NCI-H2196 (cell line): ENCODE measurements at regions not wholly inside any gene's neighbourhood (a gene's known extent, or its start where the extent isn't known, plus 50 kb on each side); places are given as distances from the start of the nearest gene placed in this dataset.
"Not testable (repeated sequence)": the region's sequence is repeated elsewhere in the genome, so short reads cannot be mapped to it uniquely, and the experiment has no call there.

Experiments used
- DNase-seq: peaks from one replicate; lab custom pipeline; 2025; ENCODE audit not compliant: unreplicated experiment; lab: John Stamatoyannopoulos, UW

DNA sequence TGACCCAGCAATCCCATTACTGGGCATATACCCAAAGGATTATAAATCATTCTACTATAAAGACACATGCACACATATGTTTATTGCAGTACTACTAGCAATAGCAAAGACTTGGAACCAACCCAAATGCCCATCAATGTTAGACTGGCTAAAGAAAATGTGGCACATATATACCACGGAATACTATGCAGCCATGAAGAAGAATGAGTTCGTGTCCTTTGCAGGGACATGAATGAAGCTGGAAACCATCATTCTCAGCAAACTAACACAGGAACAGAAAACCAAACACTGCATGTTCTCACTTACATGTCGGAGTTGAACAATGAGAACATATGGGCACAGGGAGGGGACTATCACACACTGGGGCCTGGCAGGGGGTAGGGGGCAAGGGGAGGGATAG is 183.0 kb downstream of the HACE1 start:
- not testable (repeated sequence) for DNase-seq

DNA sequence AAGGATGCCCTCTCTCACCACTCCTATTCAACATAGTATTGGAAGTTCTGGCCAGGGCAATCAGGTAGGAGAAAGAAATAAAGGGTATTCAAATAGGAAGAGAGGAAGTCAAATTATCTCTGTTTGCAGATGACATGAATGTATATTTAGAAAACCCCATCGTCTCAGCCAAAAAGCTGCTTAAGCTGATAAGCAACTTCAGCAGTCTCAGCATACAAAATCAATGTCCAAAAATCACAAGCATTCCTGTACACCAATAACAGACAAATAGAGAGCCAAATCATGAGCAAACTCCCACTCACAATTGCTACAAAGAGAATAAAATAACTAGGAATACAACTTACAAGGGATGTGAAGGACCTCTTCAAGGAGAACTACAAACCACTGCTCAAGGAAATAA is 184.6 kb downstream of the HACE1 start:
- not testable (repeated sequence) for DNase-seq

DNA sequence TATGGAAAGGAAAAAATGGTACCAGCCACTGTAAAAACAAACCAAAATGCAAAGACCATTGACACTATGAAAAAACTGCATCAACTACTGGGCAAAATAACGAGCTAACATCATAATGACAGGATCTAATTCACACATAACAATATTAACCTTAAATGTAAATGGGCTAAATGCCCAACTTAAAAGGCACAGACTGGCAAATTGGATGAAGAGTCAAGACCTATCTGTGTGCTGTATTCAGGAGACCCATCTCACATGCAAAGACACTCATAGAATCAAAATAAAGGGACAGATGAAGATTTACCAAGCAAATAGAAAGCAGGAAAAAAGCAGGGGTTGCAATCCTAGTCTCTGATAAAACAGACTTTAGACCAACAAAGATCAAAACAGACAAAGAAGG is 186.6 kb downstream of the HACE1 start:
- DNase-seq, result not testable (repeated sequence)

DNA sequence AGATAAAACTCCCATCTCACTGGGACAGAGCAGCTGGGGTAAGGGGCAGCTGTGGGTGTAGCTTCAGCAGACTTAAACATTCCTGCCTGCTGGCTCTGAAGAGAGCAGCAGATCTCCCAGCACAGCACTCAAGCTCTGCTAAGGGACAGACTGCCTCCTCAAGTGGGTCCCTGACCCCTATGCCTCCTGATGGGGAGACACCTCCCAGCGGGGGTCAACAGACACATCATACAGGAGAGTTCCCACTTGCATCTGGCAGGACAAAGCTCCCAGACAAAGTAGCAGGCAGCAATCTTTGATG is 188.2 kb downstream of the HACE1 start:
- DNase-seq, result not testable (repeated sequence)

DNA sequence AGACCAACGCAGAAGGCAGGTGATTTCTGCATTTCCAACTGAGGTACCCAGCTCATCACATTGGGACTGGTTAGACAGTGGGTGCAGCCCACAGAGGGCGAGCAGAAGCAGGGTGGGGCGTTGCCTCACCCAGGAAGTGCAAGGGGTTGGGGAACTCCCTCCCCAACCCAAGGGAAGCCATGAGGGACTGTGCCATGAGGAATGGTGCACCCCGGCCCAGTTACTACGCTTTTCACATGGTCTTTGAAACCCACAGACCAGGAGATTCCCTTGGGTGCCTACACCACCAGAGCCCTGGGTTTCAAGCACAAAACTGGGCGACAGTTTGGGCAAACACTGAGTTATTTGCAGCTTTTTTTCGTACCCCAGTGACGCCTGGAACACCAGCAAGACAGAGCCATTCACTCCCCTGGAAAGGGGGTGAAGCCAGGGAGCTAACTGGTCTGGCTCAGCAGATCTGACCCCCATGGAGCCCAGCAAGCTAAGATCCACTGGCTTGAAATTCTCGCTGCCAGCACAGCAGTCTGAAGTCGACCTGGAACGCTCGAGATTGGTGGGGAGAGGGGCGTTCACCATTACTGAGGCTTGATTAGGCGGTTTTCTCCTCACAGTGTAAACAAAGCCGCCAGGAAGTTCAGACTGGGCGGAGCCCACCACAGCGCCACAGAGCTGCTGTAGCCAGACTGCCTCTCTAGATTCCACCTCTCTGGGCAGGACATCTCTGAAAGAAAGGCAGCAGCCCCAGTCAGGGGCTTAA is 188.7 kb downstream of the HACE1 start:
- DNase-seq, result not testable (repeated sequence)

DNA sequence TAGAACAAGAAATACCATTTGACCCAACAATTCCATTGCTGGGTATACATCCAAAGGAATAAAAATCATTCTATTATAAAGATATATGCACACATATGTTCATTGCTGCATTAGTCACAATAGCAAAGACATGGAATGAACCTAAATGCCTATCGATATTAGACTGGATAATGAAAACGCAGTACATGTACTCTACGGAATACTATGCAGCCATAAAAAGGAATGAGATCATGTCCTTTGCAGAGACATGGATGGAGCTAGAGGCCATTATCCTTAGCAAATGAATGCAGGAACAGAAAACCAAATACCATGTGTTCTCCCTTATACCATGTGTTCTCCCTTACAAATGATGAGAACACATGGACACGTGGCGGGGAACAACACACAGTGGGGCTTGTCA is 190.2 kb downstream of the HACE1 start:
- DNase-seq, result no peak

DNA sequence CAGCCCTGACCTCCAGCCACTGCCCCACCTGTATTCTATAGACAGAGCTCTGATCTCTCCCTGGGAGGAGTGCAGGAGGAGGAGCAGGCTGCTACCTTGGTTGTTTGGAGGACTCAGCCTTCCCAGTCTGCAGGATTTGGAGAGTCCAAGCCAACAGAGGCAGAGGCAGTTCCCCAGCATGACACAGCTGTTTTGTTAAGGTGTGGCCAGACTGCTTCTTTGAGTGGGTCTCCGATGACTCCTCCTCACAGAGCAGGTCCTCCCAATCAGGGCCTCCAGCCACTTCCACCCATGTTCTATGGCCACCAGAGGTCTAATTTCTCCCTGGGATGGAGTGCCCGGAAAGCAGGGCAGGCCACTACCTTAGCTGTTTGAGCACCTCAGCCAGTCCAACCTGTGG is 203.5 kb downstream of the HACE1 start:
- DNase-seq, result no peak

DNA sequence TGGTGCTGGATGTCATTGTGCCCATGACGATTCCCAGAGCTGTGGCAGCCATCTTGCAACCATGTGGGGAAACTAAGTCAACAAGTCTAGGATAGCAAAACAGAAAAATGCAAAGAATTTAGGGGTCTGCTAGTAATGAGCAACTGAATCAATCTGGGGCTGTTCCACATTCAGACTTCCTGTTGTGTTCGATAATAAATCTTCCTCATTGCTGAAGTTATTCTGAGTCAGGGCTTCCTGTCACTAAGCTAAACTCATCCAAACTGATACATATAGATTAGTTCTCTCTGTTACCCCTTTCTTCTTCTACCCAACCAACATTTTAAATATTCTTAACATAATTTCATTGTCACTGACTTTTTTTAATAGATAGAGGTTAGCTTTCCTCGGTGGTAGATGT is 205.9 kb downstream of the HACE1 start:
- no peak for DNase-seq

DNA sequence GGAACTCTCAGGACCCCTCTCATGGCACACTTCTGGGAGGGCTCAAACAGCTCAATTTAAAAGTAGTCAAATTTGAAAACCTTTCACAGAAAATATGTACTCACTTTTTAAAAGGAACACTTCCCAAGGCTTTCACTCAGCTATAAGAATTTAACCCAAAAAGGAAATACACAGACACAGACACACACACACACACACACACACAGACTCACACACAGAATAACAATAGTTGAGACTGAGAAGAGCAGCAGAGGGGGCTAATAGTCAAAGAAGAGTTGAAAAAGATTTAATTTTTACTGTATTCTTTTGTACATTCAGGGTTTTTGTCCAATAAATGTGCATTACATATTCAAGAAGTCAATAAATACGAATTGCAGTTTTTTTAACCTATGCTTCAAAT is 211.4 kb downstream of the HACE1 start:
- no peak for DNase-seq

DNA sequence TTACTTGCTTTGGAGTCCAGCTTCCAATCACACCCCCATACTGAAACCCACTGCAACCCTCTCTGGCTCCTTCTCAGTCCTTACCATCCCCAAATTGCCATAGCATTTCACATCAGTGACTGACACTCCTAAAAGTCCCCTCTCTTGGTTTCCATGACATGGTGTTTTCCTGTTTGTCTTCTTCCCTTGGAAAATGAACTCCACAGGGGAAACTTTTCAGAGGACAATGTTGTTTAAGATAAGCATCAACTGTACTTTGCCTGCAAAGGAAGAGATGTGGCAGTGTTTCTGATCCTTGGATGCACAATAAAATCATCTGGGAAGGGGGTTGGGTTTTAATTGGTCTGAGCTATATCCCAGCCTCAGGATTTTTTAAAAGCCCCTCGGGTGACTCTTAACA is 214.9 kb downstream of the HACE1 start:
- no peak for DNase-seq

DNA sequence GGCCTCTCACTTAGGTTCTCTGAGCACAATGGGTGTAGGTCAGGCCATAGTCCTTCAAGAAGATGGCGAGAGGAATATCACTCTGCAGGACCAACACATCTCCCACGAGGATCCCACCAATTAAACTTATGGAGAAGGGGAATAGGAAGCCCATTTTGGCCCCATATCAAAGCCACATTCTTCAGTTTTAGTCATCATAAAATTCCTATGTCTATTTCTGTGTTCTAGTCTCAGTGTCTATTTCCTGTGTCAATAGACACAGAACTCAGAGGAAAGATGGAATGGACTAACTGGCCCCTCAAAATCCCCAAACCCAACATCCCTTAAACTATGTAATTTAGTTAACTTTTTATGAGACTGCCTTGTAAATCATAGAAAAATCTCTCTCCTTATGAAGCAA is 216.8 kb downstream of the HACE1 start:
- DNase-seq, result no peak

DNA sequence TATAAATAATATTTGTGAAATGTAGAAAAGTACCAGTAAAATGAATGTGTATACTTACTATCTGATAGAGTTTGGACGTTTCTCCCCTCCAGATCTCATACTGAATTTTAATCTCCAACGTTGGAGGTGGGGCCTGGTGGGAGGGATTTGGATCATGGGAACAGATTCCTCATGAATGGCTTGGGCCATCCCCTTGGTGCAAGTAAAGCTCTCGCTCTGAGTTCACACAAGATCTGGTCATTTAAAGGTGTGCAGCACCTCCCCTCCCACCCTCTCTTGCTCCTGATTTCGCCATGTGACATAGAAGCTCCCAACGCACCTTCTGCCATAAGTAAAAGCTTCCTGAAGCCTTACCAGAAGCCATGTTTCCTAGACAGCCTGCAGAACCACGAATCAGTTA is 219.0 kb downstream of the HACE1 start:
- DNase-seq, result no peak

DNA sequence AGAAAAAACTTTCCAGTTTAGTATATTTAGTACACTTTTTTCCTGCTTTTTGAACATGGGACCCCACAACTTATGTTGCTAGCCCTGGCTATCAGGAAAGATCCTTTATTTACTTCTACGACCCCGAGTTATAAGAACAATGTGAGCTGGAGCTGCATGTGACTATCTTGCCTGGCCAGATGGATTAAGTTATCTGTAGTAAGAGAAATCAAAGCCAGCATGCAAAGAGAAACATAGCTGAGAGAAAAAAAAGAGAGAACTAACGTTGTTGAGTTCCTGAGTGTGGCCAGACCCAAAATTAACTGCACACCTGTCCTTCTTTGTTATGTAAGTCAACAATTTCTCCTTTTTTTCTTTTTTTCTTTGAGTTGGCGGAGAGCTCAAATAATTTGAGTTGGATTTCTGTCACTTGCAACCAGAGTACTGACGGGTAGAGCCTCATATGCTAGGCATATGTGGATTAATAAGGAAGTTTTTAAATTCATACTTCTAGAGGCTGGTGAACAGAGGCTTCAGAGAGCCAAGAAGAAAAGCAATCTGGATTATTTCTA is 219.5 kb downstream of the HACE1 start:
- no peak for DNase-seq

DNA sequence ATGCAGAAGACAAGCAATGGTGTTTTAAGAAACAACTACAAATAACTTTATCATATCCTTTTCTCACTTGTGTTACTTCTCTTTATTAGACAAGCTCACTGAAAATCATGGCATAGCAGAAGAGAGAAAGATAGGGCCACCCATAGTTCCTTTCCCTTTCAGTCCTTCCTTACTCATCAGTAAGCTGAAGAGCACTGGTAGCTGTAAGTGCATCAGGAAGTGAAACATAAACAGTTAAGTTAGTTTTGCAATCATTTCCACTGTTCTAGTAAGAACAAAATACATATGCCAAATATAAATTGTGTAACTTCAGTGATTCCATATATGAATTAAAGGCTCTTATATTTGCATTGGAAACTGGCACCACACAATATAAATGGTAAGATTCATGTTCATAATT is 220.1 kb downstream of the HACE1 start:
- no peak for DNase-seq

DNA sequence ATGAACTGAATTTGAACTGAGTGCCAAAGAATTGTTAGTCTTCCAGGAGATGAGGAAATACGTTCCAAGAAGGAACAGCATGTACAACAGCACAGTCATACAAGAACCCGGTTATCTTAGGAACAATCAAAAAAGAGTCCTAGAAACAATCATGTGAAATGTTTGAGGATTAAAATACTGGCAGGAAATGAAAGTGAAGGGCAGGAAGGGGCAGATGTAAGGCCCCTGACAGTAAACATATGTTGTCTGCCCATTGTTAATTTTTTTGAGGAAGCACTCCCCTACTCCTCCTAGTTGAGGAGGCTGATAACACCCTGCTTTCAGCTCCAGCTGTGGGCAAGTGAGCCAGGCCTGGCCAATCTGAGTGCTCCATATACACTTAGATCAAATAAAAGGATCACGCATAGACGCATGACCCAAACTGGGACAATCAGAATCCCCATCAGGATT is 220.9 kb downstream of the HACE1 start:
- DNase-seq, result no peak

DNA sequence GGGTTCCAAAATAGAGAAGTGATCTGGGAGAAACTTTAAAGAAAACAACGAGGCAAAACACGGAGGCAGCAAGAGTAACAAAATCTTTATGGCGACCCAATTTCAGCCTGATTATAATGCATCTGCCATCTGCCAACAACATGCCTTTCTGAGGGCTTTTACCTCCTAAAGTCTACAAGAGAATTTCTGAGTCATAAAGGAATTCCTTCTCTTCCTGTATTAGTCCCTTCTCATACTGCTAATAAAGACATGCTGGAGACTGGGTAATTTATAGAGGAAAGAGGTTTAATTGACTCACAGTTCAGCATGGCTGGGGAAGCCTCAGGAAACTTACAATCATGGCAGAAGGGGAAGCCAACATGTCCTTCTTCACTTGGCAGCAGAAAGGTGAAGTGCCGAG is 226.6 kb downstream of the HACE1 start:
- DNase-seq, result no peak

DNA sequence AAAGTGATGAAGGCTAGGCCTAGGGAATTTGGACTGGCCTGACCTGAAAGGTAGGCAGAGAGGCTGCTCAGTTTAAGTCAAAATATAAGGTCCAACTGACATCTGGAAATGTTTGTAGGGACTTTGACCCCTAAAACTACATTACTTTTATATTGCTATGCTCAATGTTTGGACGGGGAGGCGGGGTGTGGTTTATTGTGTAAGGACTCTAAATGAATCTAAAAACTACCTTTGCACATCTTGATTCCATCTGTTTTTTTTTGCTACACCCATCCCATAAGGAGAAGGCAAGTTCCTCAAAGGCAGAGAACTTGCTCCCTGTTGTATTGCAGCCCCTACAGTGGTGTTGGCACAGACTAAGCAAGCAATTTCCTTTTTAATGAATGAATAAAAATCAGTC is 227.1 kb downstream of the HACE1 start:
- no peak for DNase-seq

DNA sequence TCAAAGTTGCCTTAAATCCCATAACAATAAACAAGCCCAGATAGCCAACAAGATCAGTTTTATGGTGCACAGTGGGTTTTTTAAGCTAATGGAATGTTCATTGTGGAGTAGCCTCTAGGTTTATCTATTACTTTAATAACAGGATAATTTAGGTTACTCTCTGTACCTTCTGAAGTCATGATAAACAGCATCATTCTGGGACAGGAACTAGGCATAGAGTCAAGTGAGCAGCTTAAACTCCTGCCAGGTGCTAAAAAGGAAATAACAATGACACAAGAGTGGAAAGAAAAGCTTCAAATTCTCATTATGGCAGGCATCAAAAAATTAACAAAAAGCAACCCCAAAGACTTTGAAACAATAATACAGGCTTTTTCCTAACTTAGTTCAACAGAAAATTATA is 228.8 kb downstream of the HACE1 start:
- no peak for DNase-seq

DNA sequence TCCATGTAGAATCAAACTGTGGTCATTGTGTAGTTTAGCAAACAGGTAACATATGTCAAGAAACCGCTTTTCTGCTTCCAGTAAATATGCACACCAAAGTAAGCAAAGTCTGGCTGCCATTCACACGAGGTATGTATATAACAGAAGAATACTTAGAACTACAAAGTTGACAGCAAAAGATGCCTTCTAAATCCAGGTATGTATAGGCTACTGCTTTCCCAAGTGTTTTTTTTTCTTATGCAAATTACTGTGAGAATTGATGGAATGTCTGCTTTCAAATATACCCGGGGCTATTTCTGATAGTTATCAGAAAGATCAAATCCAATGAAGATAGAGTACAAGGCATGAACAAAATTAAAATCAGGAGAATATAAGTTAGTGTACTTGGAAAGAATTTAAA is 229.2 kb downstream of the HACE1 start:
- DNase-seq, result no peak

DNA sequence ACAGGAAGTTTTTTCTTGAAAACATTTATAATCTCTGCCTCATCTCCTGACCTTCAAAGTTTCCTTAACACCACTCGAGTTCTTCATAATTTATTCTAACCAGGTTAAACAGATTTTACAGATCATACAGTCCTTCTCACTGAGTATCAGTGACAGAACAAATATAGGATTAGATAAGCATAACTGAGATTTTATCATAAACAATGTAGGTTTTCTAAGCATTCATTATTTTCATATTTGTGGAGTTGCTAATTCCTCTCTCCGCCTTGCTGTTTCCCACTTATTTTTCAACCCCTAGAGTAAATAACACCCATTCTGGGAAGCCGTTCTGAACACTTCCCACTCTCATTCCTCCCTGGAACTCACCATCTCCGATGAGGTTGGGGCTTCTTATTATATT is 229.9 kb downstream of the HACE1 start:
- no peak for DNase-seq

DNA sequence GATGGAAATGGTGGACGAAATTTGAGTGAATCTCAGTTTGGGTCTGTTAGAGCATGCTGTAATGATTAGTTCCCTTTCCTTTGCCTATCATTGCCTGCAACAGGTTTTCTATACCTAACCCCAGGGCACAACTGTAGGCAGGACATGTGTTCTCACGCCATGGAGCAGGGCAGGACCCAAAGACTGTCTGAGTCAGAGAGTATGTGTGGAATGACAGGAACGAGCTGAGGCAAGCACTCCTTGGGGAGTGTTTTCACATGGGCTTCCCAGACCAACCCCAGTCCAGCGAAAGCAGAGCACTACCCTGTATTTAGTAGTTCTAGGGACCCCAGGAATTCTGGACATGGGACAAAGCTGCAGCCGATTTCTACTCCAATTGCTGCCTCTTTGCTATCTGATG is 234.2 kb downstream of the HACE1 start:
- DNase-seq, result no peak

DNA sequence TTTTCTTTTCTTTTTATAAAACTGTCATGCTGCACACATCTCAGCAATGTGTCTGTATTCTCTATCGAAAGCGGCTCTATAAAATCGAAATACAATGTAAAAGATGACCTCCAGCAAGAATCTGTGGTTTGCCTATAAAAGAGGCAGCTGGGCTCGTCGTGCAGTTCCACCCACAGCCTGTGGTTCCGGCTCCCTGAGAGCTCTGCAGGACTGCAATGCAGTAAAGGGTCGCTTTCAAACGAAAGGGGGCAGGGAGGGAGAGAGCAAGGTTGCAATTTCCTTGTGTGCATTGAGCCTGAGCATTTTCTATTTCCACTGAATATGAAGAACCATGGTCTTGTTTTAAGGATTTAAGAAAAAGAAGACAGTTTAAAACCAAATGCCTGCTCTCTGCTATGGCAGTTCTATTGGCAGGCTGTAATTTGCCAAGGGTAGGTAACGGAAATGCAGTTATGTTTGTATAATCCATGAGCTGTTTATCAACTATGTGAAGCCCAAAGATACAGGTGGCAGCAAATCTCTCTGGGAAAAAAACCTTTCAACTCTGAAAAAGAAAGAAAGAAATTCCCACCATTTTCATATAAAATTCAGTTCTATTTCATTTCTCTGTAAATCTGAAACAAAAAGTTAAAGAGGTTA is 236.5 kb downstream of the HACE1 start:
- DNase-seq, result no peak

DNA sequence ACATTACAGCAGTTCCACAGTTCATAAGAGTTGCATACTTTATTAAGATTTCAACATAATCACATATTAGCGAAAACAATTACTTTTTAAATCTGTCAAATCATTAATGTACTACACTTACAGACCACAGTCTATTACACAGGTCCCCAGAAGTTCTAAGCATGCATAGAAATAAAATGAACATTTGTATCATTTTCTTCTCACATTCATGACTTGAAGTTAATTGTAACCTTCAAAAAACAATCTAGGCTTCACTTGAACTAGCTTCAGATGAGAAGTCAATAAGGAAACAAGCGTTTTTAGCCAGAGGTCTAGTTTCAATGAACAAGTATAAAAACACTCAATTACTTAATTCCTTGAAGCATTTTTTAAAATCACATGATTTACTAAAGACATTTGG is 238.3 kb downstream of the HACE1 start:
- no peak for DNase-seq
